K562 (cell line): ENCODE measurements at regions not wholly inside any gene's neighbourhood (a gene's known extent, or its start where the extent isn't known, plus 50 kb on each side); places are given as distances from the start of the nearest gene placed in this dataset.

ENCODE experiments used
- ATAC-seq: fragments of 200-7000 bp; cut with Tn5 transposase; 3 replicates; pipeline ENCODE4 v1.9.1; 2020; ENCODE audit warnings: moderate library complexity
- BruUV-seq: library from RNA; stranded (reverse); fragments of 400-500 nt; replicated peaks from 2 replicates; lab custom pipeline; 2021; lab: Mats Ljungman, UMichigan
- CTCF ChIA-PET: fragments of 300-600 bp; formaldehyde crosslinking; extraction: SDS; loops from one replicate; lab custom pipeline; 2021; ENCODE audit warnings: low intra/inter-chr PET ratio; lab: Yijun Ruan, JAX
- POLR2A ChIA-PET: fragments of 300-600, 350-650 bp; sonication (Branson Sonifier 250); formaldehyde crosslinking; extraction: SDS; loops from one replicate; lab custom pipeline; 2021; ENCODE audit warnings: antibody characterized with exemption, inconsistent platforms; lab: Yijun Ruan, JAX
- DNase-seq, 4 experiments: peaks; one replicate each; pipeline versions ENCODE4 v3.0.0 to v3.0.0-alpha.2; 2011 to 2018; ENCODE audit warnings: low spot score in 3 of 4, mixed read lengths in 3 of 4; ENCODE audit errors: extremely low read depth in 1 of 4
- FAIRE-seq: peaks from 2 replicates; lab custom pipeline; 2011; peaks lifted over from hg19 to GRCh38; lab: Jason Lieb, UNC
- H2AFZ ChIP-seq: 2 replicates; pipeline ENCODE4 v1.6.0; 2011; ENCODE audit warnings: low read depth, low read length, control low read depth, inconsistent platforms
- H3K27ac ChIP-seq: fragments of 200-600 bp; 3 replicates; pipeline ENCODE4 v1.8.0; 2011; ENCODE audit warnings: low read depth, mild to moderate bottlenecking, control low read depth, inconsistent platforms, low read length, moderate library complexity, mixed read lengths; ENCODE audit errors: extremely low read depth
- H3K27me3 ChIP-seq, 2 experiments: fragments of 300-600 bp in 1 of 2; 2 replicates in 1 of 2; 3 replicates in 1 of 2; pipeline versions ENCODE4 v1.6.0 to v1.8.0; 2011; ENCODE audit warnings: inconsistent platforms in 2 of 2, low read length in 2 of 2, mild to moderate bottlenecking in 1 of 2, mixed read lengths in 1 of 2, moderate library complexity in 1 of 2; ENCODE audit not compliant: control insufficient read depth in 2 of 2, insufficient read depth in 2 of 2
- H3K36me3 ChIP-seq: fragments of 300-600 bp; 3 replicates; pipeline ENCODE4 v1.8.0; 2011; ENCODE audit warnings: mild to moderate bottlenecking, low read length, inconsistent platforms; ENCODE audit not compliant: control insufficient read depth, insufficient read depth
- H3K4me1 ChIP-seq, 2 experiments: fragments of 200-600 bp in 1 of 2; replicated peaks in 1 of 2; 2 replicates in 1 of 2; 3 replicates in 1 of 2; pipeline versions ENCODE4 v1.5.1 to v1.8.0; 2011; ENCODE audit warnings: inconsistent platforms in 2 of 2, low read length in 2 of 2, mild to moderate bottlenecking in 1 of 2, mixed read lengths in 1 of 2, moderate library complexity in 1 of 2; ENCODE audit not compliant: control insufficient read depth in 2 of 2, insufficient read depth in 2 of 2
- H3K4me2 ChIP-seq: 2 replicates; pipeline ENCODE4 v1.6.1; 2011; ENCODE audit warnings: low read length, control low read depth, inconsistent platforms, mixed read lengths; ENCODE audit not compliant: insufficient read depth
- H3K4me3 ChIP-seq: fragments of 200-600 bp; sonication (generic), shearing (Covaris generic); 2 replicates; pipeline ENCODE4 v1.5.1; 2016; ENCODE audit warnings: control low read depth, inconsistent platforms
- H3K79me2 ChIP-seq: fragments of 200-600 bp; 3 replicates; pipeline ENCODE4 v1.8.0; 2011; ENCODE audit warnings: low read length, inconsistent platforms; ENCODE audit not compliant: control insufficient read depth, insufficient read depth
- H3K9ac ChIP-seq, 2 experiments: 2 replicates each; pipeline versions ENCODE4 v1.6.0 to v1.6.1; 2011; ENCODE audit warnings: low read depth in 2 of 2, low read length in 2 of 2, control low read depth in 1 of 2, inconsistent platforms in 1 of 2, mild to moderate bottlenecking in 1 of 2, mixed read lengths in 1 of 2; ENCODE audit not compliant: insufficient read depth in 1 of 2
- H3K9me1 ChIP-seq: one replicate; pipeline ENCODE4 v1.6.0; 2011; ENCODE audit warnings: inconsistent platforms, mild to moderate bottlenecking, low read length, moderate library complexity; ENCODE audit not compliant: control insufficient read depth, insufficient read depth
- H3K9me3 ChIP-seq: replicated peaks from 2 replicates; pipeline ENCODE4 v1.5.1; 2011; ENCODE audit warnings: low read depth, low read length, inconsistent platforms; ENCODE audit not compliant: control insufficient read depth, insufficient read depth
- H4K20me1 ChIP-seq: replicated peaks from 2 replicates; pipeline ENCODE4 v1.6.1; 2011; ENCODE audit warnings: low read length, inconsistent platforms, mixed read lengths; ENCODE audit not compliant: control insufficient read depth, insufficient read depth
- BHLHE40 ChIP-seq: IDR thresholded peaks from 2 replicates; pipeline ENCODE4 v1.6.1; 2011; ENCODE audit warnings: low read length, improper control_type of control experiment
- CTCFL ChIP-seq: IDR thresholded peaks from 2 replicates; pipeline ENCODE4 v1.6.1; 2011; ENCODE audit warnings: borderline replicate concordance, low read depth, mild to moderate bottlenecking, moderate library complexity, low read length; ENCODE audit not compliant: insufficient read depth, poor library complexity, severe bottlenecking
- EGR1 ChIP-seq: fragments of 450-650 bp; conservative IDR thresholded peaks from 2 replicates; pipeline ENCODE4 v1.6.1; 2017; ENCODE audit warnings: mild to moderate bottlenecking
- ELF2 ChIP-seq: fragments of 250-450 bp; sonication (Bioruptor Pico); IDR thresholded peaks from 2 replicates; pipeline ENCODE4 v1.5.0; 2021; ENCODE audit warnings: mild to moderate bottlenecking
- ETS2 ChIP-seq: IDR thresholded peaks from 2 replicates; pipeline ENCODE4 v1.6.1; 2016; ENCODE audit warnings: borderline replicate concordance, missing genetic modification characterization, mild to moderate bottlenecking, moderate library complexity, missing compliant biosample characterization; ENCODE audit not compliant: poor library complexity, severe bottlenecking
- GTF2A2 ChIP-seq: IDR thresholded peaks from 2 replicates; pipeline ENCODE4 v1.6.1; 2016; ENCODE audit warnings: mild to moderate bottlenecking, missing genetic modification characterization, missing compliant biosample characterization
- KLF6 ChIP-seq: fragments of 250-450 bp; sonication (Bioruptor Pico); IDR thresholded peaks from 2 replicates; pipeline ENCODE4 v1.4.0; 2020; ENCODE audit warnings: mild to moderate bottlenecking, moderate library complexity, borderline replicate concordance
- MEF2A ChIP-seq: IDR thresholded peaks from 2 replicates; pipeline ENCODE4 v1.6.1; 2011; ENCODE audit warnings: low read depth, mild to moderate bottlenecking, low read length, moderate library complexity; ENCODE audit not compliant: control insufficient read depth
- PATZ1 ChIP-seq: fragments of 250-450 bp; sonication (Bioruptor Pico); IDR thresholded peaks from 2 replicates; pipeline ENCODE4 v1.5.0; 2020; ENCODE audit warnings: mild to moderate bottlenecking, borderline replicate concordance
- TCF7 ChIP-seq: sonication (generic); IDR thresholded peaks from 2 replicates; pipeline ENCODE4 v1.6.1; 2016; ENCODE audit warnings: antibody characterized with exemption, borderline replicate concordance
- VEZF1 ChIP-seq: fragments of 200-800 bp; sonication (Bioruptor generic); IDR thresholded peaks from 2 replicates; pipeline ENCODE4 v1.6.1; 2017; ENCODE audit warnings: missing genetic modification characterization, missing compliant biosample characterization
- ZNF146 ChIP-seq: IDR thresholded peaks from one replicate; pipeline ENCODE4 v1.6.1; 2018; ENCODE audit warnings: missing compliant biosample characterization; ENCODE audit not compliant: unreplicated experiment
- ZNF217 ChIP-seq: sonication (generic); formaldehyde crosslinking; IDR thresholded peaks from 2 replicates; pipeline ENCODE4 v1.8.0; 2022; ENCODE audit warnings: mild to moderate bottlenecking, missing genetic modification reagents
- ZNF445 ChIP-seq: fragments of 250-450 bp; sonication (Bioruptor Pico); IDR thresholded peaks from 2 replicates; pipeline ENCODE4 v1.4.0; 2020; ENCODE audit warnings: low read depth, mild to moderate bottlenecking, moderate library complexity
- ZNF76 ChIP-seq: fragments of 250-450 bp; sonication (Bioruptor Pico); IDR thresholded peaks from 2 replicates; pipeline ENCODE4 v1.4.0; 2020; ENCODE audit warnings: mild to moderate bottlenecking, moderate library complexity, borderline replicate concordance
- WGBS: fragments of 100-300 bp; shearing (Covaris generic); methylation state at CpG from one replicate; pipeline ENCODE4 v1.1.6; 2016; ENCODE audit warnings: low coverage, mixed read lengths; ENCODE audit not compliant: insufficient coverage; ENCODE audit errors: missing lambda C conversion rate; 5-methylcytosine and 5-hydroxymethylcytosine counted together
- in situ Hi-C: fragments of 300-500 bp; cut with MboI; formaldehyde crosslinking; loops from 4 replicates; pipeline ENCODE4 v1.15.0; 2018; ENCODE audit warnings: inconsistent platforms, mixed read lengths
- intact Hi-C: fragments of 100-400 bp; cut with micrococcal nuclease; formaldehyde crosslinking; loops from 2 replicates; pipeline ENCODE4 v1.14.2; 2022

- POLR2A ChIA-PET, result no interaction called here
- Histone ChIP-seq H3K9me3 (no peaks in the 10 kb centered on the region; the same call in 1 of the 2 replicates), H3K27ac (no peak overlapping the region), H3K79me2 (no peaks in the 10 kb centered on the region), H3K4me3 (no peak overlapping the region), H3K9me1 (no peaks in the 10 kb centered on the region), H3K27me3 (no peaks in the 10 kb centered on the region), H4K20me1 (no peaks in the 10 kb centered on the region), H2AFZ (no peak overlapping the region), H3K4me1 (no peaks in the 10 kb centered on the region), H3K4me2 (no peak overlapping the region), H3K9ac (no peak overlapping the region), H3K36me3 (no peaks in the 10 kb centered on the region)
- DNase-seq (no peak), FAIRE-seq (no peak), ATAC-seq (no peak)
- WGBS, result 0% methylated on average over 1 of the region's 1 CpG
- BruUV-seq, result no TSS peak
- CTCF ChIA-PET, result no interaction called here
- in situ Hi-C loops, result loop anchor here (25.0 kb wide), 1 partner anchor 587 kb away; no protein-coding TSS in a partner anchor
- intact Hi-C loops, result no loop called here
- TF ChIP-seq PATZ1 (CRISPR knock-in tag), result no peak
- TF ChIP-seq BHLHE40, result no peak
- no peak for TF ChIP-seq TCF7
- no peak for TF ChIP-seq MEF2A
- TF ChIP-seq ELF2, result no peak
- no peak for TF ChIP-seq VEZF1
- no peak for TF ChIP-seq EGR1
- no peak for TF ChIP-seq ETS2 (tag)
- no peak for TF ChIP-seq ZNF217 (CRISPR knock-in tag)
- TF ChIP-seq ZNF146 (CRISPR knock-in tag), result no peak
- no peak for TF ChIP-seq ZNF76
- no peak for TF ChIP-seq CTCFL
- TF ChIP-seq GTF2A2 (tag), result no peak
- no peak for TF ChIP-seq KLF6 (CRISPR knock-in tag)
- no peak for TF ChIP-seq ZNF445
Measured at GRCh38 chr1:81549588-81550127, 251.1 kb upstream of the ADGRL2 start.
